ENCODE measurements at regions not wholly inside any gene's neighbourhood (a gene's known extent, or its start where the extent isn't known, plus 50 kb on each side); places are given as distances from the start of the nearest gene placed in this dataset.

GRCh38 chr7:22936246-22936645 is 77.7 kb downstream of the HYCC1 start:
- no peak for TF ChIP-seq EZH2 (IDR thresholded peaks at IDR 0.05; ENCODE audit: low read depth, unreplicated experiment)
- TF ChIP-seq CTCF (conservative IDR thresholded peaks at IDR 0.05; ENCODE audit: low read depth in 2 of 2), result no peak
- TF ChIP-seq EZH2phosphoT487 (IDR thresholded peaks at IDR 0.05; ENCODE audit: unreplicated experiment), result no peak
- no peak for TF ChIP-seq REST (IDR thresholded peaks at IDR 0.05; ENCODE audit: unreplicated experiment)
- TF ChIP-seq POLR2AphosphoS5 (IDR thresholded peaks at IDR 0.05; ENCODE audit: low read depth), result no peak
- no peak for TF ChIP-seq ZNF114 (CRISPR knock-in tag; IDR thresholded peaks at IDR 0.05)
- no peak for TF ChIP-seq CREB1 (CRISPR knock-in tag; IDR thresholded peaks at IDR 0.05; ENCODE audit: low read depth)
- no peak for TF ChIP-seq ZNF331 (CRISPR knock-in tag; IDR thresholded peaks at IDR 0.05; ENCODE audit: low read depth)
